ENCODE measurements at regions not wholly inside any gene's neighbourhood (a gene's known extent, or its start where the extent isn't known, plus 50 kb on each side); places are given as distances from the start of the nearest gene placed in this dataset.

GRCh38 chr10:128751284-128751683 is 625.1 kb upstream of the MKI67 start:
- BruUV-seq (replicated peaks): no TSS peak
- Histone ChIP-seq H3F3A (ENCODE audit: low read length, unreplicated experiment) (no peaks in the 10 kb centered on the region), H3K9ac (ENCODE audit: low read length) (no peak overlapping the region), H3K4me2 (ENCODE audit: low read length) (no peak overlapping the region), H3K27me3 (ENCODE audit: low read length) (no peaks in the 10 kb centered on the region), H3K9me3 (ENCODE audit: low read length) (no peaks in the 10 kb centered on the region), H4K20me1 (ENCODE audit: low read length) (no peaks in the 10 kb centered on the region), H2AFZ (ENCODE audit: low read length) (no peak overlapping the region), H3K4me1 (ENCODE audit: insufficient read depth, low read length) (no peaks in the 10 kb centered on the region), H3K9me2 (replicated peaks; ENCODE audit: low read length) (no peaks in the 10 kb centered on the region), H3K36me3 (ENCODE audit: low read depth, low read length) (no peaks in the 10 kb centered on the region), H3K27ac (ENCODE audit: low read length) (no peak overlapping the region), H3K79me2 (ENCODE audit: low read length) (no peaks in the 10 kb centered on the region), H3K4me3 (ENCODE audit: low read length) (no peak overlapping the region)
- ATAC-seq: no peak
- intact Hi-C loops (cut with micrococcal nuclease): no loop called here
- TF ChIP-seq EZH2 (IDR thresholded peaks at IDR 0.05; ENCODE audit: low read length, unreplicated experiment) (no peak), EZH2phosphoT487 (IDR thresholded peaks at IDR 0.05; ENCODE audit: borderline replicate concordance, low read length) (no peak)
- TF ChIP-seq, protein P1, sequence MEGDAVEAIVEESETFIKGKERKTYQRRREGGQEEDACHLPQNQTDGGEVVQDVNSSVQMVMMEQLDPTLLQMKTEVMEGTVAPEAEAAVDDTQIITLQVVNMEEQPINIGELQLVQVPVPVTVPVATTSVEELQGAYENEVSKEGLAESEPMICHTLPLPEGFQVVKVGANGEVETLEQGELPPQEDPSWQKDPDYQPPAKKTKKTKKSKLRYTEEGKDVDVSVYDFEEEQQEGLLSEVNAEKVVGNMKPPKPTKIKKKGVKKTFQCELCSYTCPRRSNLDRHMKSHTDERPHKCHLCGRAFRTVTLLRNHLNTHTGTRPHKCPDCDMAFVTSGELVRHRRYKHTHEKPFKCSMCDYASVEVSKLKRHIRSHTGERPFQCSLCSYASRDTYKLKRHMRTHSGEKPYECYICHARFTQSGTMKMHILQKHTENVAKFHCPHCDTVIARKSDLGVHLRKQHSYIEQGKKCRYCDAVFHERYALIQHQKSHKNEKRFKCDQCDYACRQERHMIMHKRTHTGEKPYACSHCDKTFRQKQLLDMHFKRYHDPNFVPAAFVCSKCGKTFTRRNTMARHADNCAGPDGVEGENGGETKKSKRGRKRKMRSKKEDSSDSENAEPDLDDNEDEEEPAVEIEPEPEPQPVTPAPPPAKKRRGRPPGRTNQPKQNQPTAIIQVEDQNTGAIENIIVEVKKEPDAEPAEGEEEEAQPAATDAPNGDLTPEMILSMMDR (conservative IDR thresholded peaks at IDR 0.05; ENCODE audit: low read depth, low read length): no peak
- CTCF ChIA-PET: interaction anchor here (0.6 kb wide), 1 partner anchor 152 kb away, joined by 4 read pairs; no protein-coding TSS in a partner anchor
- DNase-seq: peak; percentile 32
- POLR2A ChIA-PET (ENCODE audit: unreplicated experiment): no interaction called here

DNA sequence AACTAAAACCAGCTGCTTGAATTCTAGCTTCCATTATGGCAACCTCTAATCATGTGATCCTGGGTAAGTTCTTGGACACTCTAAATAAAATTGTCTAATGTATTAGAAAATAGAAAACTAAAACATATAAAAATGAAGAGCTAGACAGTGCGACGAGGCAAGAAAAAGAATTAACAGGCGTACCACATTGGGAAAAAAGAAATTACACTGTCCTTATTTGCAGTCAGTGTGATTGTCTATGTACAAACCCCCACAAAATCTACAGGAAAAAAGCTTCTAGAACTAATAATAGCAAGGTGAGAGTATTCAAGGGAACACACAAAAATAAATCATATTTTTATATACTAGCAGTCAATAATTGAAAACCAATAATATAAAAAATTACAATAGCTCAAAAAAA is 625.6 kb upstream of the MKI67 start:
- no peaks in the 10 kb centered on the region for H3F3A ChIP-seq (ENCODE audit: low read length, unreplicated experiment)
- no peak overlapping the region for H3K4me3 ChIP-seq (ENCODE audit: low read length)
- H3K4me1 ChIP-seq (ENCODE audit: insufficient read depth, low read length): no peaks in the 10 kb centered on the region
- H3K79me2 ChIP-seq (ENCODE audit: low read length): no peaks in the 10 kb centered on the region
- BruUV-seq (replicated peaks): no TSS peak
- ATAC-seq (no peak), DNase-seq (no peak)
- no peaks in the 10 kb centered on the region for H3K36me3 ChIP-seq (ENCODE audit: low read depth, low read length)
- no peak overlapping the region for H3K27ac ChIP-seq (ENCODE audit: low read length)
- POLR2A ChIA-PET (ENCODE audit: unreplicated experiment): no interaction called here
- H3K27me3 ChIP-seq (ENCODE audit: low read length): no peaks in the 10 kb centered on the region
- CTCF ChIA-PET: interaction anchor here (0.6 kb wide), 1 partner anchor 153 kb away, joined by 4 read pairs; no protein-coding TSS in a partner anchor
- intact Hi-C loops (cut with micrococcal nuclease): no loop called here
- H3K4me2 ChIP-seq (ENCODE audit: low read length): no peak overlapping the region
- H4K20me1 ChIP-seq (ENCODE audit: low read length): no peaks in the 10 kb centered on the region
- no peak overlapping the region for H2AFZ ChIP-seq (ENCODE audit: low read length)
- TF ChIP-seq EZH2 (IDR thresholded peaks at IDR 0.05; ENCODE audit: low read length, unreplicated experiment): no peak
- no peak for TF ChIP-seq EZH2phosphoT487 (IDR thresholded peaks at IDR 0.05; ENCODE audit: borderline replicate concordance, low read length)
- TF ChIP-seq, protein P1 (conservative IDR thresholded peaks at IDR 0.05; ENCODE audit: low read depth, low read length): no peak
- H3K9me2 ChIP-seq (replicated peaks; ENCODE audit: low read length): no peaks in the 10 kb centered on the region
- no peak overlapping the region for H3K9ac ChIP-seq (ENCODE audit: low read length)
- no peaks in the 10 kb centered on the region for H3K9me3 ChIP-seq (ENCODE audit: low read length)

DNA sequence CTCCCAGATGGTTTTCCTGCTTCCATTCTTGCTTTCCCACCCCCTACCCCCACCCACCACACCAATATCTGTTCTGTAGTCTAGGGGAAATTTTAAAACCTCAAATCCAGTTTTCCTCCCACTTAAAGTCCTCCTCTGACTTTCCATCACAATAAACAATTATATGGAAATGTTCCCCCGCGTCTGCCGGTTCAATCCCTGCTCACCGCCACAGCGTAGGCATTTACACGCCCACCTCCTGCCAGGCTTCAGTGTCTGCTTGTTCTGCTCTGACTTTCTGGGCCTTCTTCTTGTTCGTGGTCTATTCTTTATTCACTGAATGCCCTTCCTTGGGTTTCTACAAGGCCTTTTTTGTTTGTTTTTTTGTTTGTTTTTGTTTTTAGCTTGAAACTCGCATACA is 633.0 kb upstream of the MKI67 start:
- no peaks in the 10 kb centered on the region for H3K79me2 ChIP-seq (ENCODE audit: low read length)
- H3K4me2 ChIP-seq (ENCODE audit: low read length): no peak overlapping the region
- DNase-seq: no peak
- no peak overlapping the region for H2AFZ ChIP-seq (ENCODE audit: low read length)
- no peak for ATAC-seq
- ChIA-PET POLR2A (ENCODE audit: unreplicated experiment) (no interaction called here), CTCF (no interaction called here)
- no peaks in the 10 kb centered on the region for H3K27me3 ChIP-seq (ENCODE audit: low read length)
- no peak overlapping the region for H3K4me3 ChIP-seq (ENCODE audit: low read length)
- no peak overlapping the region for H3K9ac ChIP-seq (ENCODE audit: low read length)
- no peaks in the 10 kb centered on the region for H3K36me3 ChIP-seq (ENCODE audit: low read depth, low read length)
- H3F3A ChIP-seq (ENCODE audit: low read length, unreplicated experiment): no peaks in the 10 kb centered on the region
- no TSS peak for BruUV-seq (replicated peaks)
- TF ChIP-seq EZH2phosphoT487 (IDR thresholded peaks at IDR 0.05; ENCODE audit: borderline replicate concordance, low read length) (no peak), EZH2 (IDR thresholded peaks at IDR 0.05; ENCODE audit: low read length, unreplicated experiment) (no peak)
- TF ChIP-seq, protein P1 (conservative IDR thresholded peaks at IDR 0.05; ENCODE audit: low read depth, low read length): no peak
- H4K20me1 ChIP-seq (ENCODE audit: low read length): no peaks in the 10 kb centered on the region
- intact Hi-C loops (cut with micrococcal nuclease): no loop called here
- no peak overlapping the region for H3K27ac ChIP-seq (ENCODE audit: low read length)
- no peaks in the 10 kb centered on the region for H3K9me2 ChIP-seq (replicated peaks; ENCODE audit: low read length)
- no peaks in the 10 kb centered on the region for H3K9me3 ChIP-seq (ENCODE audit: low read length)
- H3K4me1 ChIP-seq (ENCODE audit: insufficient read depth, low read length): no peaks in the 10 kb centered on the region

Measured in PC-3 (cell line).